ENCODE measurements at regions not wholly inside any gene's neighbourhood (a gene's known extent, or its start where the extent isn't known, plus 50 kb on each side); places are given as distances from the start of the nearest gene placed in this dataset.

DNA sequence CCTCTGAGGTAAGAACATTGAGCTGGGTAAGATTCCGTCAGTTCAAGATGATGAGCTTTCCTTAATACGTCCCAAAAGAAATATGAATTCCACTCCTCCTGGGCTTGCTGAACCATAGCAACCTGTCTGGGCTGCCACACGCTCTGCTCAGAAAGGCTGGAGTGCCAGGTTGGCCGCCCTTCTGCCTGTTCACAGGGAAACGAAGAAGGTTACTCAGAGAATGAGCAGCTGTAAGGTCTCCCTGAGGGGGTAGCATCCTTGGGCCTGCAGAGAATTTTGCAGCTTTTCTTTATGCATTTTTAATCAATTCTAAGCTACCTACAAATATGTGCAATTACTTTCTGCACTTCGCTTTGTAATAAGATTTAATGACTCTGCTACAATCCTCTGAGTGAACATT lies 130.7 kb upstream of the BACE2 start:
- DNase-seq (ENCODE audit: low read depth in 2 of 3, low spot score in 2 of 3): no peak

GRCh38 chr21:41037936-41038335 lies 130.0 kb upstream of the BACE2 start:
- no peak for DNase-seq (ENCODE audit: low read depth in 2 of 3, low spot score in 2 of 3)

DNA sequence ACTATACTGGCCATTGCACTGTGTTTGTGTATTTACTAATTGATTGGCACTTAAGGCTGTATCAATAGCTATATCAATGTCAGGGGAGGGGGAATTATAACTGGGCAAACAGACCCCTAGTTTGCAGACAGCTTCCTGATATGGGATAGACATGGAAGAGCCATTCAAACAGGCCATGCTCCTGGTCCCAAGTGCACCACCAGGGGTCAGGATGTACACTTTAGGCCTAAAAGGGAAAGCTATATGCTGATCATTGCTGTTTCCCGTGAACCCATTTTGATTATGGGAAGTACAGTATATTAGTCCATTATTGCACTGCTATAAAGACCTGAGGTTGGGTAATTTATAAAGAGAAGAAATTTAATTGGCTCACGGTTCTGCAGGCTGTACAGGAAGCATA lies 124.9 kb upstream of the BACE2 start:
- no peak for DNase-seq (ENCODE audit: low read depth in 2 of 3, low spot score in 2 of 3)

DNA sequence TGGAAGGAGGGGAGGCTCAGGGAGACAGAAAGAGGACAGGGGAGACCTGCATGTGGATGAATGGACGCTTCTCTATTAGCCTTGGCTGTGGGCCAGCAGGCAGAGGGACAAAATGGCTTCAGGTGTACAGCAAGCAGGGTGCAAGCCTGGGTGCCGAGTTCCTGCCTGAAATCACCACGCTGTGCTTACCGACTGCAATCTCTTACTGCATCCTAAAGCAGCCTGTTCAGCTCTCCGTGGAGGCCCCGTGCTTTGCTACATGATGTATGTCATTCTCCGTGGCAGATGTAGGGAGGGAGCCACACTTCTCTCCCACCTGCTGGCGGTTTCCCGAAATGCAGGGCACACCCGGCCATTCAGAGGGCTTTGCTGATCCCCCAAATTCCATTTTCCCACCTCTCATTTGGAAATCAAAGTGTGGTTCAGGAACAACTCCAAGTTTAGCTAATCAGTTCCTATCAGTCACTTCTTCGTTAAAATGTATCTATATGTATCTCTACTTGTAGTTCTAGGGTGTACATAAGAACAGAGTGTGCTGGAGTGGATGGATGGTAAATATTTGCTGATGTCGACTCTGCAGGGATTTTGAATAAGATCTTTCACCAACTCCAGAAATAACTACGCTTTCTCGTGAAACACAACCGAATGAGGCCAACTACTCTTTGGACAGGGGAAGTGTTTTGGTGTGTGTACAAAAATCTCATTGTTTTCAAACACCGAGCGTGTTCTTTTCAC lies 122.3 kb upstream of the BACE2 start:
- peak in 1 of 3 donors; percentile 33 for DNase-seq (ENCODE audit: low read depth in 2 of 3, low spot score in 2 of 3)

DNA sequence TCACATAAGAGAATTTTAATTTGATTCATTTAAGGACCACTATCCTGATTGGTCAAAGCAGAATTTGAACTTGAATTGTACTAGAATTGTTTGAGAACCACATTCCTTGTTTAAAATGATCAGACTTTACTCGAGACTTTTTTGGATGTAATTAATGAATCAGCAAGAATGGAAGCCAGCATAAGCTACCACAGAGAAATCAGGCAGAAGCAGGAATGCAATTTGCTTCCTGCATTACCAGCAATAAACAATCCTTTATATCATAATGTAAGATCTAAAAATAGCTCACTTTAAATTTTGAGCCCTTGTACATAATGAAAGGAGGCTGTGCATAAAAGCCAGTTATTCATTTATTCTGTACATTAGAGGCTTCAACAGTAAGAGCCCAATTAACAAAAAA lies 119.8 kb upstream of the BACE2 start:
- DNase-seq (ENCODE audit: low read depth in 2 of 3, low spot score in 2 of 3): no peak

GRCh38 chr21:41048623-41049022 lies 119.3 kb upstream of the BACE2 start:
- DNase-seq (ENCODE audit: low read depth in 2 of 3, low spot score in 2 of 3): no peak

DNA sequence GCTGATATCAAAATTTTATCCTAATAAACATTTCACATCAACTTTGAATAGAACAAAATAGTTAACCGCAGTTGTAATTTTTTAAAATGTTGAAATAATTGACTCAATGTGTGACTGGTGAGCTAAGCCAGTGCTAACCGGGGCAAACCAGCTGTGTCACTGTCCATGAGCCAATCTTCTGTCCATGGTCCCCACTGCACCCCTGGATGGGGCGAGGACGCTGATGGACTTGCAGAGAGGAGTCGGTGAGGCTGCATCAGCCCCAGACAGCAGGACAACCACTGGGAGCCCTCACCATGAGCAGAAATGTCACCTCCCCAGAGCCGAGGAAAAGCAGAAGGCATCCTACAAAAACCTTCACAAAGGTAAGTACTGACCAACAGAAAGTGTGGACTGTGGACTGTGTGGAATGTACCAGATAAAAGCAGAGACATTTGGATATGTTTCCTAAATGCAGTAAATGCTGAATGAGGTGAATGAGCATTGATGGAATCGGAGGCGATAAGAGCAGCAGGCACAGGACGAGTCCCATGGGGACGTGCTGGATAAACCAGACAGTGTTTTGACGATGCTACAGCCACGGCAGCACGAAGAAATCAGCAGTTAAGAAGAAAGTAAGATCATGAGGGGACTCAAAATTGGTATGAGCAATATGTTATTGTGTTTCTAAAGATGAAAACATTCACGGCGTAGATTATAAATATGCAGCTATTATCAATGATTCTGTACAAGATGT lies 115.0 kb upstream of the BACE2 start:
- no peak for DNase-seq (ENCODE audit: low read depth in 2 of 3, low spot score in 2 of 3)

DNA sequence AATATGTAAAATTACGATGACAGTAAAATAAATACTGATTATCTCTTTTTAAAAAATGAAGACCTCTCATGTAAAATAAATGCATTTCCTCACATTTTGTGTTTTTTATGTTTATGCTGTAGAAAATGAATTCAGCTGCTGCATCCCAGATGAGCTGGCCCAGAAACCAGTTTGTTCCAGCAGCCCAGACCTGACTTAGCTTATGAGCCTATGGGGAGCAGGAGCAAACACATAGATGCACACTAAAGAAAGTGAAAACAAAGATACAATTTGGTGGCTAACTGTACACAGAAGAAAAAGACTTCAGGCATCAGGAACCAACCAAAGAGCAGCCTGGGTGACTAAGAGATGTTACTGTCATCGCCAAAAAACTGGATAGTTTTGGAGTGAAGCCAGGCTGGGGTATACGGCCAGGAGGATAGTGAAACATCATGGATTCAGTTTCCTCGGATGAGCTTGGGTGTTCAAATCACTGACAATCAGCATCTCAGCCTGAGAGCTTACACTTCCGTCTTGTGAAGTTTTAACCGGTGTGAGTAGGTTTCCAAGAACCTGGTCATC lies 113.9 kb upstream of the BACE2 start:
- no peak for DNase-seq (ENCODE audit: low read depth in 2 of 3, low spot score in 2 of 3)

DNA sequence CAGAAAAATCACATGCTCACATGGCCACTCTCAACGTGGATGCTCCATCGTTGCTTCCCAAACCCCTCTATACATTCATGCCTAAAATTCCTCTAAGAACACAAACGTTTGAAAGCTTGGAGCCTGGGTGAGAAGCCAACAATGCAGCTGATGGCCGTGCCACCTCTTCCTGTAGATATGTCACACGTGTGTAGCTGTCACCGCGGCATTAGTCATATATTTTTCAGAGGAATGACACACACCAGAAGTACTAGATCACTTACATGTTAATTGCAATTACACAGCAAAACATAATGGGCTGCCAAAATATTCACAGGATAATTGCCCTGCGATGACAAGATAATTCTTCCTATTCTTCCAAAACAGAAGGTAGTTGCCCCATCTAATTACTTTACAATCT lies 112.7 kb upstream of the BACE2 start:
- DNase-seq (ENCODE audit: low read depth in 2 of 3, low spot score in 2 of 3): no peak

GRCh38 chr21:41059871-41060270 lies 108.1 kb upstream of the BACE2 start:
- no peak for DNase-seq (ENCODE audit: low read depth in 2 of 3, low spot score in 2 of 3)

DNA sequence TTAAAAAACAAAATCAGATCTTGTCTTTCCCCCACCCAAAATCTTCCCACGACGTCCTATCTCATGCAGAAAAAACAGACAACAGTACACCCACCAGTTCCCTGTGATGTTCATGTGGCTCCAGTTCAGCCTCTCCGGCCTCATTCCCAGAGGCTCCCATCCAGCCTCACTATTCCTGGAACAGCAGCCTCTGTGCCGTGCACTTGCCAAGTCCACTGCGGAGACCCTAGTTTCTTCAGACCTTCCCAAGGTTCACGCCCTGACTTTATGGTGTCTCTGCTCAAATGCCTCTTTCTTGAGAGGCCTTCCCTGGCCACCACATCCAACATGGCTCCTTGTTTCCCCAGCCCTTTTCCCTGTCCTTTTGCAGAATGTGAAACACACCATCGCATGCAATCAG lies 106.3 kb upstream of the BACE2 start:
- DNase-seq (ENCODE audit: low read depth in 2 of 3, low spot score in 2 of 3): no peak

- no peak for DNase-seq (ENCODE audit: low read depth in 2 of 3, low spot score in 2 of 3)
Observed at GRCh38 chr21:41064334-41064791, 103.6 kb upstream of the BACE2 start.

DNA sequence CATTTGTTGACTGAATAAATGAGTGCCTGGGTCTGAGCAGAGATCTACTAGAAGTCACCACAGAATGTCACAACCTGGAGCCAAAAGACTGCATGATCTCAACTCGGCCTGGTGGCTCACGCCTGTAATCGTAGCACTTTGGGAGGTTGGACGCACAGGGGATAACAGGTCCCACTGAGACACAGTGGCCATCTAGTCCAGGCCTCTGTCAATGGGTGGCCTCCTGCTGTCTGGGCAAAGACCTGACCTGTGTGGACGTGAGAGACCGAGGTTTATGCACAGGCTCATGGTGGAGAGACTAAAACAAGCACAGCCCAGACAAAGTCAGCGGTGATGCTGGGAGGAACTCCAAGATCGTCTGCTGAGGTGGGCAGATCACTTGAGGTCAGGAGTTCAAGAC lies 103.0 kb upstream of the BACE2 start:
- no peak for DNase-seq (ENCODE audit: low read depth in 2 of 3, low spot score in 2 of 3)

DNA sequence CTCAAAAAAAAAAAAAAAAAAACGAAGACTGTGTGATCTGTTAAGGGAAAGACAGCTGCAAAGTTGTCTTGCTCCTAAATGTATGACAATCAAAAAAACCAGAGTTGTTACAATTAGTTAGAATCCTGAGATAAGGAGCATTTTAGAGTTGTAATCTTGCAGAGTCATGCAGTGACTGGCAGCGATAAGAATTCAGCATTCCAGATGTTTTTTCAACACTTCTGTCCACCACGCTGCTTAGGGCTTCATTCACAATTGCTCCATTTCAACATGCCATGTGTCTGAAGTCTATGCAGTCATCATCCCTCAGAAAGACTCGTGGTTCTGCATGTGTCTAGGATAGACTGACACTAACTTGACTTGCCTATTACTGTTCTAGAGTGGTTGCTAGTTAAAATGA lies 102.4 kb upstream of the BACE2 start:
- no peak for DNase-seq (ENCODE audit: low read depth in 2 of 3, low spot score in 2 of 3)

GRCh38 chr21:41066086-41066938 lies 101.6 kb upstream of the BACE2 start:
- DNase-seq (ENCODE audit: low read depth in 2 of 3, low spot score in 2 of 3): no peak

- no peak for DNase-seq (ENCODE audit: low read depth in 2 of 3, low spot score in 2 of 3)
Observed at GRCh38 chr21:41067709-41068108, 100.3 kb upstream of the BACE2 start.

DNA sequence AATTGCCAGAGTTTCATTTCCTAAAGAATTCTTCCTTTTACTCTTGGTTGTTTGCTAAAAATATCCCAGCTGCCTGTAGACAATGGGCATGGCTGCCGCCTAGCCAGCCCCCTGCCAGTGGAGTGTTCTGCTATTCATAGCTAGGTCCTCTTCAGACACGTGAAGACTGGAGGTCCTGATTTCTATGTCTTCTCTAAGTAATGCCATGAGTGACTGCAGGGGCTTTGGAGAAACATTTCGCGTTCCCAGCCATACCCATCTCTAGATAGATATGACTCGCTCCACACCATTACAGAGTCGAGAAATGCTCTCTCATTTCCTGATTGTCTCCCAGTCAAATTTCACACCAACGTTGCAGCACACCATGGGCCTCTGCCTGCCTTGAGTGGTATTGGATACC lies 99.5 kb upstream of the BACE2 start:
- peak in 1 of 3 donors; percentile 4 for DNase-seq (ENCODE audit: low read depth in 2 of 3, low spot score in 2 of 3)

DNA sequence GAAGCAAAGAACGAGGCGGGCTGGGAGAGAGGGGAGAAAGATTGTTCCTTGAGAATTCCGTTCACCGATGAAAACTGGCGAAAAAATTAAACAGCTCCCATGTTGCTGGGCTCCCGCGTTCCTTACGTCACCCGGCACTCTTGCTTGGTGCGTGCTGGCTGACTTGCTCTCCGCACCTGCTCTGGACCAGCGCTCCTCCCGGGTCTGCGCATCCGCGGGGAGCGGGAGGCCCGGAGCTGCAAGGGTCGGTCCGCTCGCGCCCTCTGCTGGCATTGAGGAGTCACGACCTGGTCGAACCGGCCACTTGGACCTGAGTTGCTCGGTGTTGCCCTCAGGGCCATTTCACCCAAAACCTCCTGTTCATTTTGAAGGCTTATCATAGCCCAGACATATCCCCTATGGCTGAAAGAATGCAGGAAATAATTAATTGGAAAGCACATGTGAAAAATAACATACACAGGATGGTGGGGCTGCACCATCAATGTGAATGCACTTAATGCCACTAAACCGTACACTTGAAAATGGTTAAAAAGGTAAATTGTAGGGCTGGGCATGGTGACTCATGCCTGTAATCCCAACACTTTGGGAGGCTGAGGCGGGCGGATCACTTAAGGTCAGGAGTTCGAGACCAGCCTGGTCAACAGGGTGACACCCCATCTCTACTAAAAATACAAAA lies 98.9 kb upstream of the BACE2 start:
- peak; percentile 5 to 80 (median 71) for DNase-seq (ENCODE audit: low read depth in 2 of 3, low spot score in 2 of 3)

DNA sequence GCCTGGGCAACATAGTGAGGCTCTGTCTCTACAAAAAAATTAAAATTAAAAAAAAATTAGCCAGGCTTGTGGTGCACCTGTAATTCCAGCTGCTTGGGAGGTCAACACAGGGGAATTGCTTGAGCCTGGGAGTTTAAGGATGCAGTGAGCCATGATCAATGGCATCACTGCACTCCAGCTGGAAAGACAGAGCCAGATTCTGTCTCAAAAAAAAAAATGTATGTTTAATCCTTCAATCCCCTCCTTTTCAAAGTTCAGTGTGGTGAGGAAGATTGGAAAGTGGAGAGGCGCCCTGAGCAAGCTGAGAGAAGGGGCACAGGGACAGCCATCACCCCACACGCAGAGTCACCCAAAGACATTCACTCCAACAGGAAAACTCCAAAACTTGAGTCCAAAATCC lies 97.7 kb upstream of the BACE2 start:
- no peak for DNase-seq (ENCODE audit: low read depth in 2 of 3, low spot score in 2 of 3)

Measured in hematopoietic multipotent progenitor cell (in vitro differentiated cells).